Stimulated activated CD8-positive, alpha-beta memory T cell treated with anti-CD3 and anti-CD28 coated beads, Interleukin-12 subunit alpha, Interleukin-12 subunit beta, amount 100 ng/mL, for 1 hour (primary cell): ENCODE measurements at regions not wholly inside any gene's neighbourhood (a gene's known extent, or its start where the extent isn't known, plus 50 kb on each side); places are given as distances from the start of the nearest gene placed in this dataset.

Source experiments
- DNase-seq: peaks from one replicate; pipeline ENCODE4 v3.0.0-alpha.2; 2020; ENCODE audit warnings: low read depth

GRCh38 chr13:107392205-107392604 lies 823.1 kb downstream of the LIG4 start:
- no peak for DNase-seq

GRCh38 chr13:107387525-107387924 lies 819.6 kb upstream of the ARGLU1 start:
- no peak for DNase-seq

GRCh38 chr13:107379407-107380155 lies 811.6 kb upstream of the ARGLU1 start:
- no peak for DNase-seq

GRCh38 chr13:107376341-107377125 lies 808.6 kb upstream of the ARGLU1 start:
- no peak for DNase-seq

GRCh38 chr13:107375701-107376340 lies 807.9 kb upstream of the ARGLU1 start:
- no peak for DNase-seq

GRCh38 chr13:107374038-107374437 lies 806.1 kb upstream of the ARGLU1 start:
- no peak for DNase-seq

GRCh38 chr13:107373551-107373950 lies 805.6 kb upstream of the ARGLU1 start:
- DNase-seq = no peak

GRCh38 chr13:107370015-107370785 lies 802.3 kb upstream of the ARGLU1 start:
- DNase-seq = no peak

GRCh38 chr13:107367258-107367657 lies 799.3 kb upstream of the ARGLU1 start:
- DNase-seq = no peak

- DNase-seq = no peak
Observed at GRCh38 chr13:107365466-107366215, 797.7 kb upstream of the ARGLU1 start.

GRCh38 chr13:107364658-107365057 lies 796.7 kb upstream of the ARGLU1 start:
- no peak for DNase-seq

GRCh38 chr13:107361666-107362065 lies 793.7 kb upstream of the ARGLU1 start:
- DNase-seq = no peak

GRCh38 chr13:107360010-107360409 lies 792.1 kb upstream of the ARGLU1 start:
- DNase-seq = no peak

GRCh38 chr13:107358866-107359265 lies 790.9 kb upstream of the ARGLU1 start:
- DNase-seq = no peak

- DNase-seq = no peak
Observed at GRCh38 chr13:107351305-107351704, 783.4 kb upstream of the ARGLU1 start.

GRCh38 chr13:107348925-107349324 lies 781.0 kb upstream of the ARGLU1 start:
- DNase-seq = no peak

GRCh38 chr13:107348471-107348870 lies 780.5 kb upstream of the ARGLU1 start:
- no peak for DNase-seq

- no peak for DNase-seq
Observed at GRCh38 chr13:107347641-107348369, 779.9 kb upstream of the ARGLU1 start.

- DNase-seq = no peak
Observed at GRCh38 chr13:107342747-107343146, 774.8 kb upstream of the ARGLU1 start.

- DNase-seq = no peak
Observed at GRCh38 chr13:107339209-107339608, 771.3 kb upstream of the ARGLU1 start.

GRCh38 chr13:107332188-107332587 lies 764.3 kb upstream of the ARGLU1 start:
- DNase-seq = no peak
